Glomerular endothelial cell (primary cell): ENCODE measurements at regions not wholly inside any gene's neighbourhood (a gene's known extent, or its start where the extent isn't known, plus 50 kb on each side); places are given as distances from the start of the nearest gene placed in this dataset.
"Not testable (repeated sequence)": the region's sequence is repeated elsewhere in the genome, so short reads cannot be mapped to it uniquely, and the experiment has no call there.

Experiments used
- DNase-seq: peaks from one replicate; pipeline ENCODE4 v3.0.0-alpha.2; 2011; ENCODE audit warnings: low read depth, low spot score; ENCODE audit errors: extremely low read depth

GRCh38 chr15:47877836-47878235, 160.5 kb downstream of the SEMA6D start:
- DNase-seq: no peak

DNA sequence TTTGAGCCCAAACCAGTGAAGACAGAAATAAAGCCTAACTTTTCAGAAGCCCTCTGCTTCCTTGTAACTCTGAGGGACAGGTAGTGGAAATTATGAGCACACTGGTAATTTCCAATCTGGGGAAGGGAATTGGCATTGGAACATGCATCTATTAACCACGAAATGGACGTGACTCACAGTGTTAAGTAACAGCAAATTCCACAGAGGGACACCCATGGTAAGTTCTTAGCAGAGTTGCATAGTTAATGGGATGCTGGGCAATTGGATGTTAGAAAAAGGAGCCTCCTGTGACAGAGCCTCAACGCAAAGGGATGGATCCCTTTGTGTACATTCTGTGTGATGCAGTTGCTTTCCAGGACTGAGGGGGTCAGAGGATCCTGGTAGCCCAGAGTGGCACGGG, 168.6 kb downstream of the SEMA6D start:
- no peak for DNase-seq

- DNase-seq: no peak
These were observed 170.0 kb downstream of the SEMA6D start for GRCh38 chr15:47887241-47887800.

- no peak for DNase-seq
These were observed 171.2 kb downstream of the SEMA6D start for GRCh38 chr15:47888385-47889100.

- no peak for DNase-seq
These were observed 173.3 kb downstream of the SEMA6D start for GRCh38 chr15:47890397-47891150.

GRCh38 chr15:47897525-47897924, 180.2 kb downstream of the SEMA6D start:
- DNase-seq: no peak

GRCh38 chr15:47900751-47901150, 183.4 kb downstream of the SEMA6D start:
- DNase-seq: no peak

GRCh38 chr15:47903368-47903767, 186.1 kb downstream of the SEMA6D start:
- DNase-seq: no peak

GRCh38 chr15:47908486-47908885, 191.2 kb downstream of the SEMA6D start:
- no peak for DNase-seq

- DNase-seq: no peak
These were observed 191.8 kb downstream of the SEMA6D start for GRCh38 chr15:47908950-47909670.

DNA sequence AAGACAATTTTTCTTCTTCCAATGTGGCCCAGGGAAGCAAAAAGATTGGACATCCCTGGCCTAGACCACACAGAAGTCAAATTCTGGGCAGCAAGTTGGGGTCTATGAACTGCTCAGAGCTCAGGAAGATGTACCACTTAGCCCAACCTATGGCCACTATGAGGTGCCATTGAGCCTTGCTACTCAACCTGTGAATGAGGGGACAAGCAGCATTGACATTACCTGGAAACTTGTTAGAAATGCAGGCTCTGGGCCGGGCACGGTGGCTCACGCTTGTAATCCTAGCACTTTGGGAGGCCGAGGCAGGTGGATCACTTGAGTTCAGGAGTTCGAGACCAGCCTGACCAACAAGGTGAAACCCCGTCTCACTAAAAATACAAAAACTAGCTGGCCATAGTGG, 195.6 kb downstream of the SEMA6D start:
- DNase-seq: not testable (repeated sequence)

DNA sequence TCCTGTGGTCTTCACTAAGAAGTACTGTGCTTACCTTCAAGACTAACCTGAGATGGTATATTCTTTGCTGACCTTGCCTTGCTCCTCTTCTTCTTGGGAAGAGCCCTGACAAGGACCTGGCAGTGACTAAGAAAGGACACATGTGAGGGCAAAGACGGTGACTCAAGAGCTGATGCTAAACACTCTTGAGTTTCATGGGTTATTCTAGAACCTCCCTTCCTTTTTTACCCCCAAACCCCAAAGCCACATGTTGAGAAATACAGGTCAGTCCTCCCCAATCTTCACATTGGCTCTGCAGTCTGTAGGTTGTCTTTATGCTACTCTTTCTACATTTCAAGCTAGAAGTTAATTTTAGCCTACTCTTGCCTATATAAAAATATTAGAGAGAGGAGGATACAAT, 200.6 kb downstream of the SEMA6D start:
- DNase-seq: no peak

GRCh38 chr15:47918877-47919276, 201.6 kb downstream of the SEMA6D start:
- DNase-seq: no peak

- DNase-seq: no peak
These were observed 196.4 kb upstream of the SLC24A5 start for GRCh38 chr15:47924381-47924780.

GRCh38 chr15:47929138-47929803, 191.5 kb upstream of the SLC24A5 start:
- no peak for DNase-seq

DNA sequence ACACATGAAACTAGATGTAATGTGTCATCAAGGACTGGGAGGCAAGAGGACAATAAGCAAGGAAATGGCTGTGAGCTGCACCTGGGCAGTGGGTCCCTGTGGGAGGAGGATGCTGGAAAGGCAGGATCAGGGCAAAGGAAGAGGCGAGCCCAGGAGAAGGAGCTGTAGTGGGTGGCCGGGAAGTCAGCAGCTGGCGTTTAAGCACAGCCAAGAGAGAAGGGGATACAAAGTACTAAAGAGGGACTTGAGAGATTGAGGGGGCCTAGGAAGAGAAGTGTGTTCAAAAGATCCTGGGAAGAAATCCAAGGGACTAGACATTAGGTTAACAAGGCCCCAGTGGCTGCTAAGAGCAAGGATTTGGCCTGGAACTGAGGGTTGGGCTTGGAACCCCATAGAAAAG, 188.5 kb upstream of the SLC24A5 start:
- no peak for DNase-seq

GRCh38 chr15:47932951-47933641, 187.7 kb upstream of the SLC24A5 start:
- no peak for DNase-seq

DNA sequence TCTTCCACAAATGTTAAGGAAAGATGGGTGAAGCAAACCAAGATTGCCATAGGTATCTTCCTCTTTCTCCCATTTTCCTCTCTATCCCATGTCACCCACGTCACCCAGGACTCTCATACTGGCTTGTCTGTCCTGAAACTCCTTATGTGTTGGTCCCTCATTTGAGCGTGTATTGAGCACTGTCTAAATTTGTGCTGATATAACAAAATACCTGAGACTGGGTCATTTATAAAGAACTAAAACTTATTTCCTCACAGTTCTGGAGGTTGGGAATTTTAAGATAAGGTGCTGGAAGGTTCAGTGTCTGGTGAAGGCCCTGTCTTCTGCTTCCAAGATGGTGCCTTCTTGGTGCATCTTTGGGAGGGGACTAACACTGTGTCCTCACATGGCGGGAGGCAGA, 186.9 kb upstream of the SLC24A5 start:
- no peak for DNase-seq

GRCh38 chr15:47934342-47934741, 186.4 kb upstream of the SLC24A5 start:
- no peak for DNase-seq

DNA sequence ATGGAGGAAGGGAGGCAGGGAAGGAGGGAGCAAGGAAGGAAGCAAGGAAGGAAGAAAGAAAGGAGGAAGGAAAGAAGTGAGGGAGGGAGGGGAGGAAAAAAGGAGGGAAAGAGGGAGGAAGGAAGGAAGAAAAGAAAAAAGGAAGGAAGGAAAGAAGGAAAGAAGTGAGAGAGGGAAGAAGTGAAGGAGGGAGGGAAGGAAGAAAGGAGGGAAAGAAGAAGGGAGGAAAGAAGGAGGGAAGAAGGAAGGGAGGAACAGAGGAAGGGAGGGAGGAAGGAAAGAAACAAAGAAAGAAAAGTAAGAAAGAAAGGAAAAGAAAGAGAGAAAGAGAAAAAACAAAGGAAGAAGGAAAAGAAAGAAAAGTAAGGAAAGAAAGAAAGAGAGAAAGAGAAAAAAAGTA, 183.0 kb upstream of the SLC24A5 start:
- DNase-seq: no peak
